RWPE1 (cell line): ENCODE measurements at regions not wholly inside any gene's neighbourhood (a gene's known extent, or its start where the extent isn't known, plus 50 kb on each side); places are given as distances from the start of the nearest gene placed in this dataset.
A peak's percentile ranks its signal among the peaks of the same experiment; 100 is the strongest.
"Not testable (repeated sequence)": the region's sequence is repeated elsewhere in the genome, so short reads cannot be mapped to it uniquely, and the experiment has no call there.

Source experiments
- CTCF ChIA-PET: fragments of 350-600 bp; sonication (Branson Sonifier 250); formaldehyde crosslinking; extraction: SDS; loops from one replicate; lab custom pipeline; 2021; lab: Yijun Ruan, JAX
- POLR2A ChIA-PET: fragments of 400-600 bp; formaldehyde crosslinking; extraction: SDS; loops from one replicate; lab custom pipeline; 2020; ENCODE audit warnings: antibody characterized with exemption; ENCODE audit not compliant: low non-redundant PET; lab: Yijun Ruan, JAX
- DNase-seq: peaks from one replicate; pipeline ENCODE4 v3.0.0; 2012; ENCODE audit warnings: low spot score
- H3K27ac ChIP-seq: fragments of 450-650 bp; 2 replicates; pipeline ENCODE4 v1.5.1; 2017
- TF ChIP-seq, protein P1 (sequence below): fragments of 450-650 bp; conservative IDR thresholded peaks from 2 replicates; pipeline ENCODE4 v1.5.1; 2017; ENCODE audit warnings: low read depth, mild to moderate bottlenecking

DNA sequence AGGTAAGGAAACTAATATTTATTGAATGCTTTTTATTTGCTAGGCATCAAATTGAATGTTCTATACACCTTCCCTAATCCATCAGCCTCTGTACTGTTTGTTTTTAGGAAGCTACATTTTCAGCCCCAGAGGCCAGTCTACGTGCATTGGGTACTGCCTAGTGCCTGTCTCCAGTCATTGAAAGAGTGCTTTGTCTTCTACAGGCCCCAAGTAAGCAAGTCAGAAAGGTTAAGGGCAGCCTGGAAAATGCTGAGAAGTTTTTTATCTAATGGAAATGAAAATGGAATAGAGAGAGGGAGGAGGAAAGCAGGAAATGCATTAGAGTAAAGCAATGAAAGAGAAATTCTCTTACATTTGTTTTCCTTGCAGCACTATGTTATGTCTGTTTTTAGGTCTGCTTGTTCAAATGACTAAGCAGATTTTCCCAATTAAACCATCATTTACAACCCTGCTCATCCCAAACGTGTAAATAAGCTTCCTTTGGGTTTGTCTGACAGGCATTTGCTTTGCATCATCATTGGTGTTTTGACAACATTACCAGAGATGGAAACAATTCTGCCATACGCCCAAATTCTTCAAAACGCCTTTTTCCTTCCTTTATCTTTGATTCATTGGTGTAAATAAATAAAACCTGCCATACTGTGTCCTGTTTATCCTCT, 116.0 kb upstream of the GOT2 start:
- H3K27ac ChIP-seq = no peak overlapping the region
- ChIA-PET POLR2A (no interaction called here), CTCF (interaction anchor here (0.7 kb wide), 1 partner anchor 112 kb away, joined by 4 read pairs; no protein-coding TSS in a partner anchor)
- no peak for DNase-seq
- TF ChIP-seq, protein P1, sequence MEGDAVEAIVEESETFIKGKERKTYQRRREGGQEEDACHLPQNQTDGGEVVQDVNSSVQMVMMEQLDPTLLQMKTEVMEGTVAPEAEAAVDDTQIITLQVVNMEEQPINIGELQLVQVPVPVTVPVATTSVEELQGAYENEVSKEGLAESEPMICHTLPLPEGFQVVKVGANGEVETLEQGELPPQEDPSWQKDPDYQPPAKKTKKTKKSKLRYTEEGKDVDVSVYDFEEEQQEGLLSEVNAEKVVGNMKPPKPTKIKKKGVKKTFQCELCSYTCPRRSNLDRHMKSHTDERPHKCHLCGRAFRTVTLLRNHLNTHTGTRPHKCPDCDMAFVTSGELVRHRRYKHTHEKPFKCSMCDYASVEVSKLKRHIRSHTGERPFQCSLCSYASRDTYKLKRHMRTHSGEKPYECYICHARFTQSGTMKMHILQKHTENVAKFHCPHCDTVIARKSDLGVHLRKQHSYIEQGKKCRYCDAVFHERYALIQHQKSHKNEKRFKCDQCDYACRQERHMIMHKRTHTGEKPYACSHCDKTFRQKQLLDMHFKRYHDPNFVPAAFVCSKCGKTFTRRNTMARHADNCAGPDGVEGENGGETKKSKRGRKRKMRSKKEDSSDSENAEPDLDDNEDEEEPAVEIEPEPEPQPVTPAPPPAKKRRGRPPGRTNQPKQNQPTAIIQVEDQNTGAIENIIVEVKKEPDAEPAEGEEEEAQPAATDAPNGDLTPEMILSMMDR = no peak

DNA sequence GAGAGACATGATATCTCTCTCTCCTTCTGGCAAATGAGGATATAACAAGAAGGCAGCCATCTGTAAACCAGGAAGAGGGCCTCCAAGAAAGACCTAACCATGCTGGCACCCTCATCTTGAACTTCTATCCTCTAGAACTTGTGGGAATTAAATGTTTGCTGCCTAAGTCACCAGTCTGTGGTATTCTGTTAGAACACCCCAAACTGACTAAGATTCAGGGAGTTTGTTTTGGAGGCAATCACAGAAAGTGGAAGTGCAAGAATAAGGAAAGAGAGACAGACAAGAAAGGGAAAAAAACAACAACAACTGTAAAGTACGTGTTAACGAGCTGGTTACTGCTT, 114.5 kb upstream of the GOT2 start:
- DNase-seq = no peak
- TF ChIP-seq, protein P1 = no peak
- ChIA-PET CTCF (no interaction called here), POLR2A (no interaction called here)
- no peak overlapping the region for H3K27ac ChIP-seq

GRCh38 chr16:58847902-58848661, 114.0 kb upstream of the GOT2 start:
- H3K27ac ChIP-seq = no peak overlapping the region

GRCh38 chr16:58846226-58846625, 112.1 kb upstream of the GOT2 start:
- CTCF ChIA-PET, DNase-seq, POLR2A ChIA-PET, H3K27ac ChIP-seq: not testable (repeated sequence)

More at GRCh38 chr16:58847902-58848661, 114.0 kb upstream of the GOT2 start:
- TF ChIP-seq, protein P1 = no peak
- POLR2A ChIA-PET = no interaction called here
- CTCF ChIA-PET = no interaction called here
- no peak for DNase-seq

GRCh38 chr16:58843675-58844074, 109.6 kb upstream of the GOT2 start:
- DNase-seq = no peak
- ChIA-PET POLR2A (no interaction called here), CTCF (interaction anchor here (0.5 to 1.2 kb wide), 8 partner anchors 8 to 1937 kb away, joined by 3 to 6 read pairs (median 3); no protein-coding TSS in a partner anchor)
- no peak overlapping the region for H3K27ac ChIP-seq
- TF ChIP-seq, protein P1 = peak; percentile 16; the same call in 1 of the 2 replicates

DNA sequence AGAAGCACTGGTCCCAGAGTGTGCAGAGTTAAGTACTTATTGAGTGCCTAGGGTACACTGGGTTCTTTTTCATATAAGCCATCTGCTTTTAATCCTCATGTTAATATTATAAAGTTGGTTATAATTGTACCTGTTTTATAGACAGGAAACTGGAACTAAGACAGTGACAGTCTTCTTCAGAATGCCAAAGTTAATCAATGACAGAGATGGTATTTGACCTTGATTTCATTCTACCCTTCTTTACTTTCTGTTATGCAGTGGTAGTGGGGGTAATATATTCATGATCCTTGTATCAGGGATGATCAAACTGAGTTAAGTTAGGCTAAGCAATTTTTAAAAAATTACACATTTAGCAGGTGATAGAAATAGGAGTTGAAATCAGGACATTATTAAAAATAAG, 108.6 kb upstream of the GOT2 start:
- H3K27ac ChIP-seq = no peak overlapping the region
- no peak for DNase-seq
- CTCF ChIA-PET = interaction anchor here (0.6 kb wide), 1 partner anchor 560 kb away, joined by 4 read pairs; no protein-coding TSS in a partner anchor
- POLR2A ChIA-PET = no interaction called here
- TF ChIP-seq, protein P1 = no peak

- ChIA-PET POLR2A (no interaction called here), CTCF (no interaction called here)
- no peak for DNase-seq
- TF ChIP-seq, protein P1 = no peak
- H3K27ac ChIP-seq = no peak overlapping the region
These were observed 108.0 kb upstream of the GOT2 start for GRCh38 chr16:58842156-58842555.
